GM18867 (cell line): ENCODE measurements at regions not wholly inside any gene's neighbourhood (a gene's known extent, or its start where the extent isn't known, plus 50 kb on each side); places are given as distances from the start of the nearest gene placed in this dataset.
A peak's percentile ranks its signal among the peaks of the same experiment; 100 is the strongest.
"Not testable (repeated sequence)": the region's sequence is repeated elsewhere in the genome, so short reads cannot be mapped to it uniquely, and the experiment has no call there.

ENCODE experiments used
- ATAC-seq: cut with Tn5 transposase; IDR thresholded peaks from one replicate; pipeline ENCODE4 v1.9.1; 2021; ENCODE audit warnings: mild to moderate bottlenecking, moderate library complexity; ENCODE audit not compliant: unreplicated experiment

DNA sequence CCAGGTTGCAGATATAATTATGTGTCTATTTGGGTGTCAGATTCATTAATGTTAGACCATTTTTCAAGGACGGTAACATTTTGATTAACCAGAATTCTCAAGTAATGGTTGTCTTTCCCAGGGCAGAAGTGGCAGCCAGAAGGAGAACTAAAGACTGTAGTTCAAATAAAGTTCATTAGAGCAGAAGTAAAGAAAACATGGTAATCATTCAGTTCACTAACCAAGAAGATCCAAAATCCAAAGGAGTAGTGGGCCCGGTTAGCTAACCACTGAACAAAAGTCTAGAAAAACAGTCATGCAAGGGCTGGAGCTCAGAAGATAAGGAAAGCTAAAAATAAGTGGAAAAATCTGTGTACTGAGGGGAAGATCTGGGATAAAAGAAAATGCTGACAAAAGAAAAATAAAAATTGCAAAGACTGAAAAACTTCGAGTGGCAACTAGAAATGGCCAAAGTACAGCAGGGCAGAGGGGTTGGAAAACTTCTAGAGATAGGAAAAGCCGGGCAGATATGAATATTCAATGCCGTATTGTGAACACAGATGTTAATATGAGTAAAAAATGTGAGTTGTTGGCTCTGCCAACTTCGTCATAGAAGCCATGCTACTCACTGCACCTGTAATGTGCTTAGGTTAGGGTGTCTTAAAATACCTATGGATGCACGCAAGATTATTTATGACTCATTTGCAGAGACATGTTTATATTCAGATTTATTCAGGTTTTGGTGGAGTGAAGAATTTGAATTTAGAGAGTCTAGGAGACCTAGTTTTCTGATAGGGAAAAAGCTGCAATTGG is 925.9 kb downstream of the LTN1 start:
- ATAC-seq = no peak

DNA sequence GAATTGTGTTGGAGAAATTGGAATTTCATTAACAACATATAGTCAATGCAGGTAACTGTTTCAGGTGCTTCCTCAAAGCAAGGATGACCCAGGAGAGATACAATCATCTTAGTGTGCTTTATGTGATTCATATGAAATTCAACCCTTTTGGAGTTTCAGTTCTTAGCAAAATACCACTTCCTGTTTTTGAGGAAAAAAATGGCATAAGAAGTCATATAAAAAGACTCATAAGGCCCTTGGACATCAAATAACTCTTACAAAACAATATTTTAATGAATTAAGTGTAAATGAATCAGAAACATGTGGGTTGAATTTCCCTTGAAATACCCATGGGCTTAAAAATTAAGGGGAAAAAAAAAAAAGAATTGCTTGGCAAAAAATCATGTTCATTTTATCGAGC is 926.6 kb downstream of the LTN1 start:
- no peak for ATAC-seq

DNA sequence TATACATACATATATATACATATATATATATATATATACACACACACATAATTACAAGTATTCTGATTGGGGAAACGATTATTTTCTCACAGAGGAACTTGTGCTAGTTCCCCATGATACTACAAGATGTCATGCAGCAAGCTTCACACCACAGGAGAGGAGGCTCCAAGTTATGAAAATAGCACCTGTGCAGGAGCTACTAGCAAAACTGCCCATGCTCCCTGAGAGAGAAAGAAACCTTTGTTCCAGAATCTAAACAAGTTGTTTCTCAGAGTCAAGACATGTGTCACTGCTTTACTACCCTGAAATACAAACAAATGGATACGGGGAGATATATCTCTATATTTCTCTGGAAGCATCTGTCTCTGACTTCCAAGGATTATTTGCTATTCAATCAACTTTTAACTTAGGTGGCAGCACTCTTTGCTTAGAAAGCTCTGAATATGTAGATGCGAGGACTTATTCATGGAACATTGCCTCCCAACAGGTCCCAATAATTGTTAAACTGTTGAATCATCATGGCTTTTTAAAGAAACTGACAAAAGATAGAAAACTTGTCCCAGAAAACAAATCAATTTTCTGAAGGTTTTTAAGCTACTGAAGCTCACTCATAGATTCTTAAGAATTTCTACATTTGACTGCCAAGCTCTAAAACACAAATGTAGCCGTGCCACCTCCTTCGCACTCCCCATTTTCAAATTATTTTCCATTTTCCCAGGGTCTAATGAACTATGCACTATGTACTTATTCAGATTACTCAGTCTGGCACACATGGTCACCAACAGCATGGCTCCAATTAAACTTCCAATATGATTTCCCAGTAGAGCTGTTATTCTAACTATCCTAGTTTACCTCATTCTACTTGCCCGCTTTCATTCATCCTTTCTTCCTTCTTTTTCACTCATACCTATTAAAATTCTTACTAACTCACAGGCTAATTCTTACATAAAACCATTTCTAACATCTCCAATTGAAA is 929.1 kb downstream of the LTN1 start:
- no peak for ATAC-seq

DNA sequence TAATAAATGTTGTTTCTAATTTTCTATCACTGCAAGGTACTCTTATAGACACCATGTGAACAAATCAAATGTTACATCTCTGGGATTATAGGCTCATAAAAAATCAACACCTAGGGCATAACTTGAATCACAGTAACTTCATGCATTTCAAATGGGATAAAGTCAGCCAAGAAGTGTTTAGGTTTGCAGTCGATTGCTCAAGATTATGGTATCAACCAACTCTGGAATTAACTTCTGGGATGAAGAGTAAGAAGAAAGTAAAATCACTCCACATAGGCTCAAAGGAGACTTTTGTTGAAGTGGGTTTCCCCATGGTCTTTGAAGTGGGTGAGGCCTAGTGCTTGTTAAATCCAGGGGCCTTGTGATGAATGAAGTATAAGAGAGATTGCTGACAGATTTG is 939.7 kb downstream of the LTN1 start:
- ATAC-seq = not testable (repeated sequence)

DNA sequence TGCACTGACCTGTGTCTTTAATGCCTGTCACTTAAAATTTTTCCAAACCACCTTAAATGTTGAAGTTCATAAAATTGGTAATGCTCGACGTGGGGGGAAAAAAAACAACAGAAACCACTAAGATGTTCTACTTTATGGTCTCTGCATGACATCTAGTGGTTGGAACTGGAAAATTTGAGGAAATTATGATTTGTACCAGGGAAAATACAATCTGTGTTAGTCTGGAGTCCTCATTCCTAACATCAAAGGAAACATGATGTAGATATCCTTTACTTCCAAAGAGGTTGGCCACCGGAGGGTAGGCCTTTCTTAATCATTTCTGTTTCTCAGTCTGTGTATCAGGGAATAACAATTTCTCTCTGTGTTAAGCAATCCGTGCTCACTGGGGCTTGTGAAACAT is 941.0 kb downstream of the LTN1 start:
- peak; percentile 71 for ATAC-seq

DNA sequence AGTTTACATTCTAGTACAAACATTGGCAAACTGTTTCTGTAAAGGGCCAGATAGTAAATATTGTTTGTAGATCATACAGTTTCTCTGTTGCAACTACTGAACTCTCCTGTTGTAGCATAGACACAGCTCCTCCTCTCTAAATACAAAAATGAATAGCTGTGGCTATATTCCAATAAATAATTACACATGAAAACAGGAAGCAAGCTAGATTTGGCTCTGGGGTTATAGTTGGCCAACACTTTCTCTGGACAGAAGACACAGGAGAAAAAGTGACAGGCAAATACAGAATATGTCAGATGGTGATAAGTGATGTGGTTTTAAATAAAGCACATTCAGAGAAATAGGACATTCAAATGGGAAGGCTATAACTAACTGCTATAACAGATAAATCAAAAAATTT is 957.0 kb downstream of the LTN1 start:
- ATAC-seq = not testable (repeated sequence)

DNA sequence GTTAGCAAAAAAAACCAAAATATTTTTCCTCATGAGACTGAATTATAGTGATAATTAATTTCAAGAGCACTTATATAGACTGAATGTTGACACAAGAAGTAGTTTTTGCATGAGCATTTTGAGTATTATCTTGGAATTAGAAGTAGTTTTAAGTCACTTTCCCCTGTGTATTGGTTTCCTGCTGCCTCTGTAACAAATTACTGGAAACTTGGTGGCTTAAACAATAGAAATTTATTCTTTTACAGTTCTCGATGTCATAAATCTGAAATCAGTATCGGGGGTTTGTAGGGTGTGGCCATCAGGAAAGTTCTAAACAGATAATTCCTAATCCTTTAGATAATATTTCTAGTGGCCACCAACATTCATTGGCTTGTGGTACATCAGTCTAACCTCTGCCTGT is 957.8 kb downstream of the LTN1 start:
- not testable (repeated sequence) for ATAC-seq

DNA sequence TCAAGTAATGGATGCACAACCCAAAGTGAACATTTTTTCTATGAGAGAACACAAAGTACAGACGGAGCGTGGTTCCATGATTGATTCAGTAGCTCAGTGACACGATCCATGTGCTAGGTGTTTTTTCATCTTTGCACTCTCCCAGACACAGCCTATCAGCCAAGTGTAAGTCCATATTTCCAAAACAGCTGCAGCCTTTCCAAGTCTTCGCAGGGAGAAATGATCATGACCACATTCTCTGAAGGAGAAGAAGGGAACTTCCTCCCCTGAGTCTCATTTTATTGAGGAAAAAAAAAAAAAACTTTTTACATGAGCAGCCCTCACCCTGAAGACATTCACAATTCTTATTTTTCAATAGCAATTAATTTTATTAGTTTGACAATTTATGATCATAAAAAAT is 958.3 kb downstream of the LTN1 start:
- not testable (repeated sequence) for ATAC-seq

DNA sequence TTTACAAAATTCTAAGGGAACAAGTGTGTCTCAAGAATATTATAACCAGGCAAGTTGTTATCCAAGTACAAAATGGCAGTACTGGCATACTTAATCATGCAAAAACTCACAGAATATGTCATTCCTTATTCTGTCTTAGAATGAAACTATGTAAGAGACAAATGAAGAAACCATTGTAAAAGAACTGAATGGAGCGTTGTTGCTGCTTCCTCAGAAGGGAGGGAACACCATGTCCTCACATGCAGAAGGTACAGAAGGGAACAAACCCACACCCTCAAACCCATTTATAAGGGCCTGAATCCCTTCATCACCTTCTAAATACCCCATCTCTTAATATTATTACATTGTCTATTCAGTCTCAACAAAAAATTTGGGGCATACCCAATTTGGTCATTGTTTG is 960.0 kb downstream of the LTN1 start:
- ATAC-seq = not testable (repeated sequence)

DNA sequence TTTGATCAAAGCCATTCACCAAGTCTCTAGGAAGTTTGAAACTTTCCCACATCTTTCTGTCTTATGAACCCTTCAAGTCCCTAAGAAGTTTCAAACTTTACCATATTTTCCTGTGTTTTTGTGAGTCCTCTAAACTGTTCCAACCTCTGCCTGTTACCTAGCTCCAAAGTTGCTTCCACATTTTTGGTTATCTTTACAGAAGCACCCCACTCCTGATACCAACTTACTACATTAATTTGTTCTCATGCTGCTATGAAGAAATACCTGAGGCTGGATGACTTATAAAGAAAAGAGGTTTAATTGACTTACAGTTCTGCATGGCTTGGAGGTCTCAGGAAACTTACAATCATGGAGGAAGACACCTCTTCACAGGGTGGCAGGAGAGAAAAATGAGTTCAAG is 961.6 kb downstream of the LTN1 start:
- not testable (repeated sequence) for ATAC-seq

DNA sequence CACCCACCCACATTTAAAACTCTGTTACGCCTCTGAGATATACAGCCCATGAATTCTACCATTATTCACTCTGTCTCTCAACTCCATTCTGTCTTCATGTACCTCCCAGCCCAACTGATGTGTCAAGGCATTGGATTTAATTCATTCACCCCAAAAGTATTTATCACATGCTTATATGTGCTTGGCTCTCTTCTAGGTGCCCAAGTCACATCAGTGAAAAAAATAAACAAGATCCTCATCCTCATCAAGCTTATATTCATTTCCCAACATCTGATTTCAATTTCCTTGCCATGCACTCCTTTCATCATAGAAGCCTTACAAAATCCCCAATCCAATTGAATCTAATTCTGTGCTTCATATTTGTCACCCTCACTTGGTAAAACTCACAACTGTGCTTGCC is 967.6 kb downstream of the LTN1 start:
- no peak for ATAC-seq

DNA sequence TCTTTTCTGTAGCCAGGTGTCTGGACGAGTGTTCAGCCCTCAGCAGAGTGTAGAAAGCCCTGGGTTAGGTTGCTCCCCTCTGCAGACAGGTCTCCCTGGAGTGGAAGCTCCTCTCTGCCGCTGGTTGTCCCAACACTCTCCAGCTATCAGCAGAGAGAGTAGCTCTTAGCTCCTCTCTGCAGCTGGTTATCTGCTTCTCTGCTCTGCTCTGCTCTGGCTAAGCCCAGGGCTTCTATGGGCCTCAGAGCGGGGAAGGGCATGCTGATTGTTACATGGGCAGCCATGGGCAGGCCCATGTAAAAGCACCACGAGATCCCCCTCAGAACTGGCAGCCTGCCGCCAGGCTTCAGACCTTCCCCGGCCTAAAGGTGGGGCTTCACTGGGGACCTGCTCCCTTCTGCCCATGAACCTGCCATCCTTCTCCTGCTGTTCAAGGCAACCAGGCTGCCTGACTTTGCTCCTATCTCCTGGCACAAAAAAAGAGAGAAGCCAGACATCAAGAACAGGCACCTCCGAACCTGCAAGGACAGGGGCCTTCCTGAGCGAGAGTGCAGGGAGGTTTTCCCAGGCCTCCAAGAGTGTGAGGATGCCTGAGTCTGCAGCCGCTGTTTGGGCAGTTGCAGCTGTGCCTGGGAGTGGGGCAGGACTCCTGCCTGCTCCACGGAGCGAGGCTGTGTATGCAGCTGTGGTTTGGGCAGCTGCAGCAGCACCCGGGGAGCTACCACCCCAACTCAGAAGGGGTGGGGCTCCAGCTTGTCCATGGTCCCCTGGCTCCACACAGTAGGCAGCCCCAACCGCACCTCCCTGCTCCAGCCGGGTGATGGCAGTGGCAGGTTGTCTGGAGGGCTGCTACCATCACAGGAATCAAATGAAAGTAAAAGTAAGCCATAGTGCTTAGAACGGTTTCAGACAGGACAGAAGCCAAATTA is 973.7 kb downstream of the LTN1 start:
- peak; percentile 99 for ATAC-seq

DNA sequence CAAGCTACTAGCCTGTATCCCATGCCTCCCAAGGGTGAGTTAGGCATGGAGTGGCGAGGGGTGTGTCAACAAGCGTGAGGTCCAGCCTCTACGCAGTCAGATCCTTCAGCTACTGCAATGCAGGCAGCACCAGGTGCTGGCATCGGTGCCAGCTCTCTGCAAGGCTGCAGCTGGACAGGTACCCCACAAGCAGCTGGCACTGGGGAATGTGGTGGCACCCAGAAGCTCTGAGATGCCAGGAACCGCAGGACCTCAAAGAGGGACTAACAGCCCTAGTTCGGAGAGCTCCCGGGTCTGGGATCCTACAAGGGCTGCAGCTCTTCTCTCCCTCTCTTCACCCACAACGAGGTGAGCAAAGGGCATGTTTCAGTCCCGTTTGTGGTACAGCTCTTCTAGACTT is 974.5 kb downstream of the LTN1 start:
- no peak for ATAC-seq

DNA sequence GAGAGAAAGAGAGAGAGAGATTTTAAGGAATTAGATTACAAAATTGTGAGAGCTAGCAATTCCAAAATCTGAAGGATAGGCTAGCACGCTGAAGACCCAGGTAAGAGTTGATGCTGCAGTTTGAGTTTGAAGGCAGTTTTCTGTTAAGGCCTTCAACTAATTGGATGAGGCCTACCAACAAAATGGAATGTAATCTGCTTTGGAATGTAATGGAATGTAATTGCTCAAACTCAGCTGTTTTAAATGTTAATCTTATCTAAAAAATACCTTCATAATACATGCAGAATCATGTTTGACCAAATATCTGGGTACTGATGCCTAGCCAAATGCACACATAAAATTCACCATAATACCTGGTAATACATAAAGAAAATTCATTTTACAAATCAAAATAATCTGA is 976.1 kb downstream of the LTN1 start:
- ATAC-seq = no peak

DNA sequence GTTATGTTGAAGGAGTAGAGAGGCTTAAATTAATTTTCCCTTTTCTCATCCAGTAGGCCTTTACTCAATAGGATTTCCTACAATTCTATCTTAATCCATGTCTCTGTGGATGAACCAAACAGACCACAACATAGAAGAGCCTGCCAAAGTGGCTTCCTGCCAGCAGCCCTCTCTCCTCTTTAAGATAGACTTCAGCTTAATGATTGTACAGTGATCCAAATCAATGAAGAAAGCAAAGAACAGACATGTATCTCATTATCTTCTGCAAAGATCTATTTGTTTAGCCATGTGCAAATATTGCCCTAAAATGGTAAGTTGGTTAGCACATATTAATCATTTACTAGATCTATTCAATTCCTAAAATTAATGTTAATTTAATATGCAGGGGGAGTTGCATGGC is 979.6 kb downstream of the LTN1 start:
- not testable (repeated sequence) for ATAC-seq

DNA sequence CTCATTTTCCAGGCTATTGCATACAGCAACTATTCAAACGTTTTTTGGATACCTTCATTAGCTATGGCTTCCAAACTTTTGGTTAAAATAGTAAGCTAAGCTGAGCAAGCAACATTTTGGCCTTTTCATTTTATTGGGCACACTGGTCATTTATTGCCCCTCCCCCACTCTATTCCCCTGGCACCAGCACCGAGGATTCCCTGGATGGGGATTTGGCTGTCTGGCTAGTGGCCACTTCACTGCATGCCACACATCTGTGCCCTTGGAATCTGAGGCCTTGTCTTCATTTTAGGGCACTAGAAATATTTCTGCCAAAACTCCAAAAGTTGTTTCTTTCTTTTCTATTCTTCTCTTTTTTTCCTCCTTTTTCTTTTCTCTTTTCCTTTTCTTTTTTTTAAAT is 980.7 kb downstream of the LTN1 start:
- ATAC-seq = not testable (repeated sequence)

DNA sequence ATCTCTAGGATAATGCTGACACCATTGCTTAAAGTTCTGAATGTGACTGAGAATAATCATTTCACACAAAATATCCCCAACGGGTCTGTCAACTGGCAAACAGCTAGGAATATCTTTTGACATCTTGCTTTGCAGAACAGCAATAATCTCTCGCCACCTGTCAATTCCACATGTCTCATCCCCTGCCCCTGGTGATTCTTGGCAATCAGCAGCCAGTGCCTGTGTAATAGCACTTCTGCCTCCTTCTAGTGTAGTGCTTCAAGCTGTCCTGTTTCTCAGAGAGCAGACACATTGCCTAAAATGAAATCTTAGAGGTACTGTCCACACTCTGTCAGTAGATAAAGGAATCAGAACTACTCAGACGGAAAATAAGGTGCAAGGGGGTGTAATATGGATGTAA is 984.4 kb downstream of the LTN1 start:
- not testable (repeated sequence) for ATAC-seq

DNA sequence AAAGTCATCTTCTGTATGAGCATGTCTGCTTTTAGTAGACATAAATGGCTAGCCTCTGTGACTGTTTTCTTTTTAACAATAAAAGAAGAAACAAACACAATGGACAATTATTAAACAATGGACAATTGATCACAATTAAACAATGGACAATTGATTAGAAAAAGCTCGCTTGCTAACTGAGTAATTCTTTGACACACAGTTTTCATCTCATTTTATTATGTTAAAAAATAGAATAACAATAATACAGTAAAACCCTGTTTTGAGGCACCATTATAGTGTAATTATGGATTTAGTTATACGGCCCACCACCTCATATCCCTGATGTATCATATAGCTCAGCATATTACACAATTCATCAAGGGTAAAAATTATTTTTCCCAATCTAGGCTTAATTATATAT is 989.0 kb downstream of the LTN1 start:
- not testable (repeated sequence) for ATAC-seq

DNA sequence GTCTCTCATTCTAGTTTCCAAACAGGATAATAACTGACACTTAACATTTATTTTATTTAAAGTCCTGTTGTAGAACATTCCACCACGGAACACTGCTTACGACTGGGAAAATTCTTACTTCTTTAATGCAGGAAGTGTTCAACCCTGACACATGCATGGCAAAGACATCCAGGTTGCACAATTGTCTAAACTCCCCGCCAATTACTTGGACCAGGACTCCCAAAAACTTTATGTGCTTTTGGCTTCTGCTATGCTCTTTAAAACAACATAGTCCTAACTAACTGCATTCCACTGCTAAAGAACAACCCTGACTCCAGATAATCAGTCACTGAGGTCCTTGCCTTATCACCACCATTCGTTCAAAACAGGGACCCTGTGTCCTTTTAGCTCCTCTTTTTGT is 995.8 kb downstream of the LTN1 start:
- ATAC-seq = not testable (repeated sequence)

DNA sequence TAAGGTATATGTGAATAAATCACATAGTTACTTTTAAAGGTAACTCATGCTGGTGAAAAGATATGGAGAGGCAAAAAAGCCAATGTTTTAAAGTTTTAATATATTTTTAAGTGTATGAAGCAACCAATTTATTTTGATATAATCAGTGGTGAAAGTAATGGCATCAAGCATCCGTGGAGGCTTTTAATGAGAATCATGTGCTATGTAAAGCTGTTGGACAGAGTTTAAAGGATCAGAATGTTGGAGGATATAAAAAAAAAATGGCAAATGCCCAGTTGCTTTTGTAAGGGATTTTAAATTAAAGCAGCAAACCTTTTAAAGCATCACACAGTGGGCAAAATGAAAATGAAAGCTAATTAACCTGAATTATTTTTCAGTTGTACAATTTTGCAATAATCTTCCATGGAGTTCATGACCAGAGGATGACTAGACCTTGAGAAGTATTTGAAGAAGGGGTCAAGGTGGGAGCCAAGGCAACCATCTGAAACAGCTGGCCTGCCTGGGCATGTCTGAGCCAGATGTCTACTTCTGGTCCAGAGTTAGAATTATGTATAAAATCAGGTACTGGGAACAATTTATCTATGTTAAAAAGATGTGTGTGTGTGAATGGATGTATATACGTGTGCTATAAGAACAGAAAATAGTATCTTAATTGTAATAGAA is 1007.9 kb downstream of the LTN1 start:
- ATAC-seq = not testable (repeated sequence)
